ENCODE measurements at regions not wholly inside any gene's neighbourhood (a gene's known extent, or its start where the extent isn't known, plus 50 kb on each side); places are given as distances from the start of the nearest gene placed in this dataset.

DNA sequence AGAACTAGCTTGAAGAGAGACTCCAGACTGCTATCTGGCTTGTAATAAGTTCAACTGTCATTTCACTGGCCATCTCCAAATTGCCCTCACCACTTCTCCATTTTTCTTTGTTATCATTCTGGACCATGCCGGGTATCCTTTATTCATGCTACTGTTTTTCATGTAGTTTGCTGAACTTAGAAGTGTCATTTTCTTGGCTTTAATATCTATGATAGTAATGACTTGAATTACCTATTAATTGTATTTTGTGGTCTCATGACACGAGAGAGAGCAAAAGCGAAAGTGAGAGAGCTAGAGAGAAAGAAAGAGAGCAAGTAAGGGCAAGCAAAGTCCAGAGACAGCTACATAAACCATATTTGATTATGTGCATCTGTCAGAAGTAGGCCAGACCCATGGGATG, 184.9 kb upstream of the ATP1B1 start:
- H3K4me3 ChIP-seq (ENCODE audit: low read length in 3 of 3) = no peak overlapping the region
- H3K27me3 ChIP-seq (ENCODE audit: control insufficient read depth in 3 of 3, insufficient read depth in 3 of 3, low read length in 3 of 3) = no peaks in the 10 kb centered on the region
- no peaks in the 10 kb centered on the region for H3K4me1 ChIP-seq (ENCODE audit: control insufficient read depth in 3 of 3, insufficient read depth in 3 of 3, low read length in 3 of 3)
- no peaks in the 10 kb centered on the region for H3K9me3 ChIP-seq (ENCODE audit: control insufficient read depth in 3 of 3, low read length in 3 of 3)
- H3K27ac ChIP-seq (ENCODE audit: low read depth, low read length) = no peak overlapping the region
- H3K9ac ChIP-seq (ENCODE audit: low read depth in 1 of 3, low read length in 3 of 3) = no peak overlapping the region
- H3K36me3 ChIP-seq (ENCODE audit: control insufficient read depth in 3 of 3, insufficient read depth in 3 of 3, low read length in 3 of 3) = no peaks in the 10 kb centered on the region

DNA sequence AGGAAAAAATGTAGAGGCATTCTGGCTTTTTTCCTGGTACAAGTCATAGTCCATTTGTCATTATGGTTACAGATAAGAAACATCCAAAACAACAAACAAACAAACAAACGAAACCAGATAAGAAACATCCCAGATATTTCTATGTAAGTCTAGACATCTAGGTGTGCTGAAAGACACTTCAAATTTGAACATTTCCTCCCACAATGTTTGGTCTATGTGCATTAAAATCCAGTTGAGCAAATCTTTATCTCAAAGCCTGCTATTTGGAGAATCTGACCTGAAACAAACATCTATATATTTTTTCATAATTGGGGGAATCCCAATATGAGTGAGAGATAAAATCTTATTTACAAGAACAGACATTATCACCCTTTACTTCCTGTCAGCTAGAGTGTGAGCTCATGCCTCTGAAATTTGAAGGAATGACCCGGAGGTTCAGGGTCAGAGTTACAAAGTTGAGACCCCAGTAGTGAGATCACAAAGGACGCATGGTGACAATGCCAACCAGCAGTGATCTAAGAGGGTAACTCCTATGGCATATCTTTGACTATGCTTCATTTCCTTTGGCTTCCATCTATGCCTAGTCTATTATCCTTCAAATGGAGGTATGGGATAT, 182.9 kb upstream of the ATP1B1 start:
- H3K27me3 ChIP-seq (ENCODE audit: control insufficient read depth in 3 of 3, insufficient read depth in 3 of 3, low read length in 3 of 3) = no peaks in the 10 kb centered on the region
- H3K36me3 ChIP-seq (ENCODE audit: control insufficient read depth in 3 of 3, insufficient read depth in 3 of 3, low read length in 3 of 3) = no peaks in the 10 kb centered on the region
- no peak overlapping the region for H3K4me3 ChIP-seq (ENCODE audit: low read length in 3 of 3)
- H3K9me3 ChIP-seq (ENCODE audit: control insufficient read depth in 3 of 3, low read length in 3 of 3) = no peaks in the 10 kb centered on the region
- H3K9ac ChIP-seq (ENCODE audit: low read depth in 1 of 3, low read length in 3 of 3) = no peak overlapping the region
- H3K27ac ChIP-seq (ENCODE audit: low read depth, low read length) = no peak overlapping the region
- no peaks in the 10 kb centered on the region for H3K4me1 ChIP-seq (ENCODE audit: control insufficient read depth in 3 of 3, insufficient read depth in 3 of 3, low read length in 3 of 3)

DNA sequence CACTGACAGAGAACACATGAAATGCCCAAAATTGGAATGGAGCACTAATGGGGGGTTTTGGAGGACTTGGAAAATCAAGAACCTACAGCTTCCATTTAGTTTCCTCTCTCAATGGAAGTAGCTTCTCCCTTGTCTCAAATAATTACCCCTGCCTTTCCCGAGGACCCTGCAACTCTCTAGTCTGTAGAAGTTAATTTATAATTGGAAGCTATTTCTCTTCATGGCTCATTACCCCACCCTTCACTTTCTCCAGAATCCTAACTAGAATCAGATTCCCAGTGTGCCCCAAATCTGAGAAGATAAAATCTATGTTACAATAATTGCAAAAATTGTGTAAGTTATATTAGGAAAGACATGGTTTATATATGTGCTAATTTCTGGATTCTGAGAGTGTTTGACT, 181.5 kb upstream of the ATP1B1 start:
- no peak overlapping the region for H3K9ac ChIP-seq (ENCODE audit: low read depth in 1 of 3, low read length in 3 of 3)
- H3K4me1 ChIP-seq (ENCODE audit: control insufficient read depth in 3 of 3, insufficient read depth in 3 of 3, low read length in 3 of 3) = no peaks in the 10 kb centered on the region
- H3K27ac ChIP-seq (ENCODE audit: low read depth, low read length) = no peak overlapping the region
- no peak overlapping the region for H3K4me3 ChIP-seq (ENCODE audit: low read length in 3 of 3)
- H3K9me3 ChIP-seq (ENCODE audit: control insufficient read depth in 3 of 3, low read length in 3 of 3) = no peaks in the 10 kb centered on the region
- no peaks in the 10 kb centered on the region for H3K27me3 ChIP-seq (ENCODE audit: control insufficient read depth in 3 of 3, insufficient read depth in 3 of 3, low read length in 3 of 3)
- H3K36me3 ChIP-seq (ENCODE audit: control insufficient read depth in 3 of 3, insufficient read depth in 3 of 3, low read length in 3 of 3) = no peaks in the 10 kb centered on the region

DNA sequence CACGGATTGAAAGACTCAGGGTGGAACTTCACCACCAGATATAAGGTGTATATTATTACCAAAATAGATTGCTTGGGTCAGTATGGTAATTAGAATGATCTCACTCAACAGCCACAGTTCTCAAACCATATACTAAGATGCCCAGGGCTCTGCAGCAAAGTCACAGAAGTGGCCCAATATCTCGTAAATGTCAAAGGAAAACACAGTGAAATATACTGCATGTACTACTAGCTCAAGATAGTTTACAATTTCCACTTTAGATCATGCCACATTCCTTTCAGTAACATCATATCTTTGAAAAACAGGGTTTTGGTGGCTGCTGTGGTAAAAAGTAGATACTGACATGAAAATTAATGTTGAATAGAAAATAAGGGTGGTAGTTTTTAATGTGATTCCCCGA, 180.3 kb upstream of the ATP1B1 start:
- H3K36me3 ChIP-seq (ENCODE audit: control insufficient read depth in 3 of 3, insufficient read depth in 3 of 3, low read length in 3 of 3) = no peaks in the 10 kb centered on the region
- no peak overlapping the region for H3K27ac ChIP-seq (ENCODE audit: low read depth, low read length)
- H3K9ac ChIP-seq (ENCODE audit: low read depth in 1 of 3, low read length in 3 of 3) = no peak overlapping the region
- no peaks in the 10 kb centered on the region for H3K9me3 ChIP-seq (ENCODE audit: control insufficient read depth in 3 of 3, low read length in 3 of 3)
- H3K4me3 ChIP-seq (ENCODE audit: low read length in 3 of 3) = no peak overlapping the region
- H3K4me1 ChIP-seq (ENCODE audit: control insufficient read depth in 3 of 3, insufficient read depth in 3 of 3, low read length in 3 of 3) = no peaks in the 10 kb centered on the region
- H3K27me3 ChIP-seq (ENCODE audit: control insufficient read depth in 3 of 3, insufficient read depth in 3 of 3, low read length in 3 of 3) = no peaks in the 10 kb centered on the region

DNA sequence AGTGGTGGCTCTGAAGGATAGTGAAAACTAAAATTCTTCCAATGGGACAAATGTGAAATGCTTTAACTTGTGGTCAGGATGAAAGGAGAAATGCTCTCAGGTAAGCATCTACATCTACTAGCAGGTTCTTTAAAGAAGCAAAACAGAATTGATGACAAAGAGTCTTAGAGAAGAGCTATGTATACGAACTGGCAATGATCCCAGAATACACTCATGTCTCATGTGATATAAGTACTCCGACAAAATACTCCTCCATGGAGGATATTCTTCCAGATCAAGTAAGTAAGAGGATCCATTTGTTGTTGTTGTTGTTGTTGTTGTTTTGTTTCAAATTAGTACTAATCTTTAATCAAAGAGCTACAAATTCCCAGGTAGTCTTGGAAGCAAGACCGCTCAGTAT, 174.0 kb upstream of the ATP1B1 start:
- Histone ChIP-seq H3K9ac (ENCODE audit: low read depth in 1 of 3, low read length in 3 of 3) (no peak overlapping the region), H3K4me1 (ENCODE audit: control insufficient read depth in 3 of 3, insufficient read depth in 3 of 3, low read length in 3 of 3) (no peaks in the 10 kb centered on the region), H3K27ac (ENCODE audit: low read depth, low read length) (no peak overlapping the region), H3K9me3 (ENCODE audit: control insufficient read depth in 3 of 3, low read length in 3 of 3) (no peaks in the 10 kb centered on the region), H3K4me3 (ENCODE audit: low read length in 3 of 3) (no peak overlapping the region), H3K36me3 (ENCODE audit: control insufficient read depth in 3 of 3, insufficient read depth in 3 of 3, low read length in 3 of 3) (no peaks in the 10 kb centered on the region), H3K27me3 (ENCODE audit: control insufficient read depth in 3 of 3, insufficient read depth in 3 of 3, low read length in 3 of 3) (no peaks in the 10 kb centered on the region)

DNA sequence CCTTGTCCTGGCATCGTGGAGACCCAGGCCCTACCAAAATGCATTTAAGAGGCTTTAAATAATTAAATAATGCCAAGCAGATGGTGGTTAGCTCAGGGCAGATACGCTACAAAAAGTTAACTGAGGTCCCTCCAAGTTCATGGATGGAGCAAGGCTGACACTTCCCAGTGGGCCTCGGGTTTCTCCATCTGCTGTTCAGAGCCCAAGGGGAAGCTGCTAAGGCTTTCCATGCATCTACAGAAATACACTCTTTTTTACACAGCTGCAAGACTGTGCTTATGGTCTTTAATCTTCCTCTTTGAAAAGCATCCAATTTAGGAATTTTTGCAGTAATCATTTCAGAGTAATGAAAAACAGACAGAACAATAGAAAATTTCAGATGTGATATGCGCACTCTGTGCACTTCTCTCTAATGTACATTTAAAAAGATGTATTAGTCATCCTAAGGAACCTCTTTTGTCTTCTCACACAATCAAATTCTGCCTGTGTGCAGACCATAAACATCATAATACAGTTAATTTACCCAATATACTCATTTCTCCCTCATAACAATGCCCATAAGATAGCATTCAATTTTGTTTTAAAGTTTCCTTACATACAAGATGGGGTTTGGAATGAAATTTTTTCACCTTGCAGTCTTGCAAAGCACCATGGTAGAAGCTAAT, 173.2 kb upstream of the ATP1B1 start:
- Histone ChIP-seq H3K27ac (ENCODE audit: low read depth, low read length) (no peak overlapping the region), H3K9me3 (ENCODE audit: control insufficient read depth in 3 of 3, low read length in 3 of 3) (no peaks in the 10 kb centered on the region), H3K4me1 (ENCODE audit: control insufficient read depth in 3 of 3, insufficient read depth in 3 of 3, low read length in 3 of 3) (no peaks in the 10 kb centered on the region), H3K9ac (ENCODE audit: low read depth in 1 of 3, low read length in 3 of 3) (no peak overlapping the region), H3K36me3 (ENCODE audit: control insufficient read depth in 3 of 3, insufficient read depth in 3 of 3, low read length in 3 of 3) (no peaks in the 10 kb centered on the region), H3K4me3 (ENCODE audit: low read length in 3 of 3) (no peak overlapping the region), H3K27me3 (ENCODE audit: control insufficient read depth in 3 of 3, insufficient read depth in 3 of 3, low read length in 3 of 3) (no peaks in the 10 kb centered on the region)

DNA sequence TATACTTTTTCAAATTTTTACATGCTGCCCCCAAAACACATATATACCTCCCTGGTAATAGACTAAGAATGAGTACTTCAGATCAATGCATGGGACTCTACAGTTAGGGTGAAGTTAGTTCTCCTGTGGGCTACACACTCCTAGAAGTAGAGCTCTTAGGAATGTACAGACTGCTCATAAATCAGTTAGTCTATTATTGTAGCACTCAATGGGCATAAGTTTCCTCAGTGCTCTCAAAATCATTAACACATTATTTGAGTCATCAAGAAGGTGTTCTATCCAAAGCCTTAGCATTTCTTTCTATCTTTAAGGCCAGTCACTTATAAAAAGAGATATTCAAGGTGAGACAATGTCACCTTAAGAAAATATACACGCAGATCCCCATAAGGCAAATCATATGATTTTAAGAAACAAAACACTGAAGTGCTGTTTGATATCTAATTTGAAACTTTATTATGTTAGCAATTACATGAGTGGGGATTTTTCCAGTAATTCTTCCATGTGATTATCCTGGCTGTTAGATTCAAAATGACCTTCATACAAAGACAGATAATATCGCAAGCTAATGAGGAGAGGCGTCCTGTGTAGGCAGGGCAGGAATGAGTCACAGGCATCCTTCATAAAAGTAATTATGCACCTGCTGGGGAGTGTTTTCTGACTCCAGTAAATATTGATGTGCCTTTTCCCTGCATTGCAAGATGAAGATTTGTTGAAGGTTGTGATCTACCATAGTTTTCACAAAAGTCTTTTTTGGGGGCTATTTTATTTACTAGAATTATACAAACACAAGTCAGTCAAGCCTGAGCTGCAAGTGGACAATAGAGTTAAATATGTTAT, 167.2 kb upstream of the ATP1B1 start:
- Histone ChIP-seq H3K27ac (ENCODE audit: low read depth, low read length) (no peak overlapping the region), H3K9me3 (ENCODE audit: control insufficient read depth in 3 of 3, low read length in 3 of 3) (no peaks in the 10 kb centered on the region), H3K9ac (ENCODE audit: low read depth in 1 of 3, low read length in 3 of 3) (no peak overlapping the region), H3K4me1 (ENCODE audit: control insufficient read depth in 3 of 3, insufficient read depth in 3 of 3, low read length in 3 of 3) (no peaks in the 10 kb centered on the region), H3K27me3 (ENCODE audit: control insufficient read depth in 3 of 3, insufficient read depth in 3 of 3, low read length in 3 of 3) (no peaks in the 10 kb centered on the region), H3K4me3 (ENCODE audit: low read length in 3 of 3) (no peak overlapping the region), H3K36me3 (ENCODE audit: control insufficient read depth in 3 of 3, insufficient read depth in 3 of 3, low read length in 3 of 3) (no peaks in the 10 kb centered on the region)

DNA sequence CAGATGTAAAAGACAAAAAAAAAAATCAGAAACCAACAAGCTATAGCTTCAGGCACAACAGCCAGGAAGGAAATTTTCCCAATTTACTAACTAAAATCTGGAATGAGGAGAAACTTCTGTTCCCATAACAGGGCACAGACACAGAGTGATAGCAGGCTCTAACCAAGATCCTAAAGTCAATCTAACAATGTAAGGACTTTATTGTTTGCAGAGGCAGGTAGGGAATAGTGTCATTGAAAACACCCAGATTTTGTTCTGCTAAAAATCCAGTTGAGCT, 166.6 kb upstream of the ATP1B1 start:
- no peak overlapping the region for H3K27ac ChIP-seq (ENCODE audit: low read depth, low read length)
- H3K4me3 ChIP-seq (ENCODE audit: low read length in 3 of 3) = no peak overlapping the region
- H3K27me3 ChIP-seq (ENCODE audit: control insufficient read depth in 3 of 3, insufficient read depth in 3 of 3, low read length in 3 of 3) = no peaks in the 10 kb centered on the region
- no peak overlapping the region for H3K9ac ChIP-seq (ENCODE audit: low read depth in 1 of 3, low read length in 3 of 3)
- H3K4me1 ChIP-seq (ENCODE audit: control insufficient read depth in 3 of 3, insufficient read depth in 3 of 3, low read length in 3 of 3) = no peaks in the 10 kb centered on the region
- H3K9me3 ChIP-seq (ENCODE audit: control insufficient read depth in 3 of 3, low read length in 3 of 3) = no peaks in the 10 kb centered on the region
- no peaks in the 10 kb centered on the region for H3K36me3 ChIP-seq (ENCODE audit: control insufficient read depth in 3 of 3, insufficient read depth in 3 of 3, low read length in 3 of 3)

DNA sequence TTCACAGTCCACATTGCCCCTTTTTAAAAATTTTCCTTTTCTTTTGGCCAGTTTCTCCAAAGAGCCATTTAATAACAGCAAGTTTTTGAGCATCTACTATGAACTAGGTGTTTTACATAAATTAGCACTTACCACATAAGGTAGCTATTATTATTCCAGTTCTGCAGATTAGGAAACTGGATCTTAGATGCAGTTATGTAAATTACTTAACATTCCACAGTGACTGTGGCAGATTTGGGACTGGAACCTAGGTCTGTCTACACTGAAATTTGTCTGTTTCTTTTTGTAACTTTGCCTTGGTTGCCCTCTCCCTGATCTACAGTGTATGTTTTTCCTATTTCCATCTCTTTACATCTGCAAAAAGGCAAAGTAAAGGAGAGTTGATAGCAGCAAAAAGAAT, 164.8 kb upstream of the ATP1B1 start:
- Histone ChIP-seq H3K27me3 (ENCODE audit: control insufficient read depth in 3 of 3, insufficient read depth in 3 of 3, low read length in 3 of 3) (no peaks in the 10 kb centered on the region), H3K9ac (ENCODE audit: low read depth in 1 of 3, low read length in 3 of 3) (no peak overlapping the region), H3K36me3 (ENCODE audit: control insufficient read depth in 3 of 3, insufficient read depth in 3 of 3, low read length in 3 of 3) (no peaks in the 10 kb centered on the region), H3K4me1 (ENCODE audit: control insufficient read depth in 3 of 3, insufficient read depth in 3 of 3, low read length in 3 of 3) (peaks cover 5 to 8% (median 6%) of the 10 kb centered on the region in 3 donors), H3K4me3 (ENCODE audit: low read length in 3 of 3) (no peak overlapping the region), H3K9me3 (ENCODE audit: control insufficient read depth in 3 of 3, low read length in 3 of 3) (no peaks in the 10 kb centered on the region), H3K27ac (ENCODE audit: low read depth, low read length) (no peak overlapping the region)

DNA sequence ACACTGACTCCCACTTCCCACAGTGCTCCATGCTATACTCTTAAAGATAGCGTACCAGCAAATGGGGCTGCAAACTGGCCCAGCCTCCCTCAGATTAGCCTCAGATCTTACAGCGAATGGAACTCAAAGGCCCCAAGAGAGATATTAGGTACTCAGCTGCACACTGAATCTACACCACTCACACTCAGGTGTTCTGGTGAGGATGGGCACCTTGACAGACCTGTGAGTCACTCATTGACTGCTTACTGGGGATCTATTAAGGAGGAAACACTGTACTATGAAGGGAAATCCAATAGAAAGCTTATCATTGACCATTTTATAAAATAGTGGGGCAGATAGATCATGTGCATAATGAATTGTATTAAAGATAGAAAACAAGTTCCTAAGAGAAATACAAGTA, 164.3 kb upstream of the ATP1B1 start:
- Histone ChIP-seq H3K9me3 (ENCODE audit: control insufficient read depth in 3 of 3, low read length in 3 of 3) (no peaks in the 10 kb centered on the region), H3K27ac (ENCODE audit: low read depth, low read length) (no peak overlapping the region), H3K4me3 (ENCODE audit: low read length in 3 of 3) (no peak overlapping the region), H3K27me3 (ENCODE audit: control insufficient read depth in 3 of 3, insufficient read depth in 3 of 3, low read length in 3 of 3) (no peaks in the 10 kb centered on the region), H3K4me1 (ENCODE audit: control insufficient read depth in 3 of 3, insufficient read depth in 3 of 3, low read length in 3 of 3) (peaks cover 5 to 8% (median 6%) of the 10 kb centered on the region in 3 donors), H3K9ac (ENCODE audit: low read depth in 1 of 3, low read length in 3 of 3) (no peak overlapping the region), H3K36me3 (ENCODE audit: control insufficient read depth in 3 of 3, insufficient read depth in 3 of 3, low read length in 3 of 3) (no peaks in the 10 kb centered on the region)

All from skeletal muscle tissue (tissue), 3 donors.